A673 (cell line): ENCODE measurements at regions not wholly inside any gene's neighbourhood (a gene's known extent, or its start where the extent isn't known, plus 50 kb on each side); places are given as distances from the start of the nearest gene placed in this dataset.

Experiments used
- CTCF ChIP-seq: fragments of 300-800, 200-600 bp; sonication (generic); conservative IDR thresholded peaks from 2 replicates; pipeline ENCODE4 v1.5.1; 2017; ENCODE audit warnings: low read depth, mild to moderate bottlenecking, antibody characterized with exemption, low read length, moderate library complexity, mixed read lengths
- EZH2 ChIP-seq: fragments of 200-600 bp; sonication (generic); IDR thresholded peaks from 2 replicates; pipeline ENCODE4 v1.6.1; 2017; ENCODE audit warnings: borderline replicate concordance, low read depth, mild to moderate bottlenecking, mixed read lengths, antibody characterized with exemption, low read length; ENCODE audit not compliant: poor library complexity, severe bottlenecking

GRCh38 chr2:14340703-14341102 lies 291.8 kb upstream of the LRATD1 start:
- TF ChIP-seq EZH2 (no peak), CTCF (no peak)
